Thoracic aorta (tissue), 2 donors: ENCODE measurements at regions not wholly inside any gene's neighbourhood (a gene's known extent, or its start where the extent isn't known, plus 50 kb on each side); places are given as distances from the start of the nearest gene placed in this dataset.

ENCODE experiments used
- ATAC-seq: fragments of 150-250 bp; one replicate; pipeline ENCODE4 v1.8.0; 2017; ENCODE audit warnings: low read depth; ENCODE audit not compliant: insufficient number of reproducible peaks, low FRiP score
- DNase-seq: peaks from one replicate; pipeline ENCODE4 v3.0.0-alpha.2; 2020; ENCODE audit warnings: low spot score
- H3K27ac ChIP-seq, 2 donors: fragments of 200-600 bp; sonication (generic); 1 replicate in 1 of 2; 2 replicates in 1 of 2; pipeline ENCODE4 v1.5.1; 2016; ENCODE audit warnings: mild to moderate bottlenecking in 2 of 2, moderate library complexity in 2 of 2
- H3K27me3 ChIP-seq: fragments of 200-600 bp; sonication (generic); replicated peaks from 2 replicates; pipeline ENCODE4 v1.6.0; 2016; ENCODE audit warnings: mild to moderate bottlenecking; ENCODE audit not compliant: insufficient read depth
- H3K36me3 ChIP-seq: fragments of 200-600 bp; sonication (generic); one replicate; pipeline ENCODE4 v1.5.1; 2016
- H3K4me1 ChIP-seq, 2 donors: fragments of 200-600 bp; sonication (generic); 1 replicate in 1 of 2; 2 replicates in 1 of 2; pipeline versions ENCODE4 v1.5.1 to v1.6.0; 2016; ENCODE audit warnings: low read depth in 2 of 2, mild to moderate bottlenecking in 1 of 2; ENCODE audit not compliant: control insufficient read depth in 1 of 2
- H3K4me3 ChIP-seq: fragments of 200-600 bp; sonication (generic); 2 replicates; pipeline ENCODE4 v1.5.1; 2016; ENCODE audit warnings: mild to moderate bottlenecking
- H3K9me3 ChIP-seq: fragments of 200-600 bp; sonication (generic); 2 replicates; pipeline ENCODE4 v1.5.1; 2016
- CTCF ChIP-seq: fragments of 200-600 bp; sonication (generic); IDR thresholded peaks from one replicate; pipeline ENCODE4 v1.5.1; 2019; ENCODE audit warnings: antibody characterized with exemption

GRCh38 chr4:111923786-111924185, 221.5 kb upstream of the FAM241A start:
- Histone ChIP-seq H3K27me3 (no peaks in the 10 kb centered on the region), H3K4me3 (no peak overlapping the region), H3K4me1 (no peaks in the 10 kb centered on the region), H3K27ac (no peak overlapping the region), H3K9me3 (no peaks in the 10 kb centered on the region), H3K36me3 (no peaks in the 10 kb centered on the region)
- DNase-seq (no peak), ATAC-seq (no peak)
- TF ChIP-seq CTCF = no peak

- no peak for ATAC-seq
- H3K27ac ChIP-seq = no peak overlapping the region
- H3K4me1 ChIP-seq = no peaks in the 10 kb centered on the region
- H3K9me3 ChIP-seq = no peaks in the 10 kb centered on the region
- DNase-seq = no peak
- no peak overlapping the region for H3K4me3 ChIP-seq
- no peaks in the 10 kb centered on the region for H3K27me3 ChIP-seq
- no peaks in the 10 kb centered on the region for H3K36me3 ChIP-seq
- TF ChIP-seq CTCF = no peak
Observed at GRCh38 chr4:111924696-111925095, 220.6 kb upstream of the FAM241A start.

- ATAC-seq (no peak), DNase-seq (no peak)
- no peaks in the 10 kb centered on the region for H3K36me3 ChIP-seq
- no peaks in the 10 kb centered on the region for H3K9me3 ChIP-seq
- H3K27me3 ChIP-seq = no peaks in the 10 kb centered on the region
- no peak overlapping the region for H3K27ac ChIP-seq
- H3K4me1 ChIP-seq = no peaks in the 10 kb centered on the region
- TF ChIP-seq CTCF = no peak
- H3K4me3 ChIP-seq = no peak overlapping the region
Observed at GRCh38 chr4:111930659-111931058, 214.6 kb upstream of the FAM241A start.

GRCh38 chr4:111933703-111934102, 211.6 kb upstream of the FAM241A start:
- no peak for ATAC-seq
- H3K9me3 ChIP-seq = no peaks in the 10 kb centered on the region
- H3K27me3 ChIP-seq = no peaks in the 10 kb centered on the region
- H3K36me3 ChIP-seq = no peaks in the 10 kb centered on the region
- no peak for DNase-seq
- H3K4me1 ChIP-seq = no peaks in the 10 kb centered on the region
- H3K4me3 ChIP-seq = no peak overlapping the region
- TF ChIP-seq CTCF = no peak
- H3K27ac ChIP-seq = no peak overlapping the region

GRCh38 chr4:111934314-111934713, 210.9 kb upstream of the FAM241A start:
- no peak for TF ChIP-seq CTCF
- H3K4me1 ChIP-seq = no peaks in the 10 kb centered on the region
- ATAC-seq = no peak
- H3K9me3 ChIP-seq = no peaks in the 10 kb centered on the region
- H3K36me3 ChIP-seq = no peaks in the 10 kb centered on the region
- H3K27me3 ChIP-seq = no peaks in the 10 kb centered on the region
- no peak overlapping the region for H3K4me3 ChIP-seq
- no peak overlapping the region for H3K27ac ChIP-seq
- no peak for DNase-seq
